GM12878 (cell line): ENCODE measurements at regions not wholly inside any gene's neighbourhood (a gene's known extent, or its start where the extent isn't known, plus 50 kb on each side); places are given as distances from the start of the nearest gene placed in this dataset.

ENCODE experiments used
- FOS ChIP-seq: IDR thresholded peaks from 3 replicates; pipeline ENCODE4 v1.6.1; 2011; ENCODE audit warnings: borderline replicate concordance; ENCODE audit not compliant: insufficient read length; ENCODE audit errors: extremely low read depth
- KDM1A ChIP-seq: fragments of 200-600 bp; sonication (generic); IDR thresholded peaks from 2 replicates; pipeline ENCODE4 v1.6.1; 2016; ENCODE audit warnings: borderline replicate concordance
- NBN ChIP-seq: fragments of 450-650 bp; IDR thresholded peaks from 2 replicates; pipeline ENCODE4 v1.6.1; 2016
- TF ChIP-seq, protein P1 (sequence below), 3 experiments: IDR thresholded peaks in 2 of 3; conservative IDR thresholded peaks in 1 of 3; 2 replicates each; pipeline ENCODE4 v1.5.1; 2011; ENCODE audit warnings: low read depth in 3 of 3, low read length in 3 of 3, mild to moderate bottlenecking in 3 of 3, control low read depth in 2 of 3, moderate library complexity in 2 of 3, inconsistent platforms in 1 of 3, mixed read lengths in 1 of 3; ENCODE audit not compliant: control insufficient read depth in 2 of 3, insufficient read depth in 1 of 3; ENCODE audit errors: extremely low read depth in 1 of 3

DNA sequence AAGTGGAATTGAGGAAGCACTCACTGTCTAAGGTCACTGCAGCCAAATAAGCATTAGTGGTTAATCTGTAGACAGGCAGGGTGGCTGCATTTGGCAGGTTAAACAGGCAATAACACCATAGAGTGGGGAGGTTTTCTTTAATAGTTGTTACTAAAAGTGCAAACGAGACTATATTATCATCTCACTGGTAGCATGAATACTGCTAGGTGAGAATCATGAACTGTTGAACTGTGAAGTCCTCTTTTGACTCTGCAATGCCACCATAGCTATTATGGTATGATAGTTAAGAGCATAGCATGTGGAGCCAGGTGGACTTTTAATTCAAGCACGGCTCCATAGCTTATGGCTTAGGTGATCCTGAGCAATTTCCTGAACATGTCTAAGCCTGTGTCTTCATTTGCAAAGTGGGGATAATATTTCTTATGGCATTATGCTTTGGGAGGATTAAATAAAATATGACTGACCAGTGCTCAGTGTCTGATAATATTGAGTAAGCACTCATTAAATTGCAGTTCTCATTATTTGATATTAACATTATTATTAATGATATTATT lies 235.6 kb upstream of the HHIP start:
- TF ChIP-seq, protein P1, sequence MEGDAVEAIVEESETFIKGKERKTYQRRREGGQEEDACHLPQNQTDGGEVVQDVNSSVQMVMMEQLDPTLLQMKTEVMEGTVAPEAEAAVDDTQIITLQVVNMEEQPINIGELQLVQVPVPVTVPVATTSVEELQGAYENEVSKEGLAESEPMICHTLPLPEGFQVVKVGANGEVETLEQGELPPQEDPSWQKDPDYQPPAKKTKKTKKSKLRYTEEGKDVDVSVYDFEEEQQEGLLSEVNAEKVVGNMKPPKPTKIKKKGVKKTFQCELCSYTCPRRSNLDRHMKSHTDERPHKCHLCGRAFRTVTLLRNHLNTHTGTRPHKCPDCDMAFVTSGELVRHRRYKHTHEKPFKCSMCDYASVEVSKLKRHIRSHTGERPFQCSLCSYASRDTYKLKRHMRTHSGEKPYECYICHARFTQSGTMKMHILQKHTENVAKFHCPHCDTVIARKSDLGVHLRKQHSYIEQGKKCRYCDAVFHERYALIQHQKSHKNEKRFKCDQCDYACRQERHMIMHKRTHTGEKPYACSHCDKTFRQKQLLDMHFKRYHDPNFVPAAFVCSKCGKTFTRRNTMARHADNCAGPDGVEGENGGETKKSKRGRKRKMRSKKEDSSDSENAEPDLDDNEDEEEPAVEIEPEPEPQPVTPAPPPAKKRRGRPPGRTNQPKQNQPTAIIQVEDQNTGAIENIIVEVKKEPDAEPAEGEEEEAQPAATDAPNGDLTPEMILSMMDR (IDR thresholded peaks at IDR 0.05 in 2 of 3, conservative IDR thresholded peaks at IDR 0.05 in 1 of 3; ENCODE audit: control insufficient read depth in 2 of 3, extremely low read depth in 1 of 3, insufficient read depth in 1 of 3, low read depth in 3 of 3, low read length in 3 of 3), result no peak
- TF ChIP-seq KDM1A, result no peak
- TF ChIP-seq NBN, result no peak
- TF ChIP-seq FOS, result no peak
